ENCODE measurements at regions not wholly inside any gene's neighbourhood (a gene's known extent, or its start where the extent isn't known, plus 50 kb on each side); places are given as distances from the start of the nearest gene placed in this dataset.

GRCh38 chr10:31618541-31619291 is 299.7 kb downstream of the ZEB1 start:
- CTCF ChIA-PET = no interaction called here

GRCh38 chr10:31617757-31618156 is 298.7 kb downstream of the ZEB1 start:
- DNase-seq (ENCODE audit: low read depth, low spot score) = no peak
- ChIA-PET CTCF (no interaction called here), POLR2A (no interaction called here)
- H3K27ac ChIP-seq (ENCODE audit: low read depth, low read length) = no peak overlapping the region
- no peak overlapping the region for H3K4me3 ChIP-seq (ENCODE audit: low read depth, low read length)
- H3K9me3 ChIP-seq (ENCODE audit: control insufficient read depth, insufficient read depth, low read length) = no peaks in the 10 kb centered on the region; the same call in 1 of the 2 replicates
- H3K27me3 ChIP-seq (ENCODE audit: control insufficient read depth, insufficient read depth, low read length) = no peaks in the 10 kb centered on the region
- TF ChIP-seq CTCF (IDR thresholded peaks at IDR 0.05; ENCODE audit: low read depth, low read length) = no peak

More at GRCh38 chr10:31618541-31619291, 299.7 kb downstream of the ZEB1 start:
- Histone ChIP-seq H3K27ac (ENCODE audit: low read depth, low read length) (no peak overlapping the region), H3K4me3 (ENCODE audit: low read depth, low read length) (no peak overlapping the region), H3K9me3 (ENCODE audit: control insufficient read depth, insufficient read depth, low read length) (no peaks in the 10 kb centered on the region; the same call in 1 of the 2 replicates), H3K27me3 (ENCODE audit: control insufficient read depth, insufficient read depth, low read length) (no peaks in the 10 kb centered on the region)
- POLR2A ChIA-PET = no interaction called here
- TF ChIP-seq CTCF (IDR thresholded peaks at IDR 0.05; ENCODE audit: low read depth, low read length) = no peak
- DNase-seq (ENCODE audit: low read depth, low spot score) = no peak

GRCh38 chr10:31617133-31617532 is 298.1 kb downstream of the ZEB1 start:
- Histone ChIP-seq H3K27me3 (ENCODE audit: control insufficient read depth, insufficient read depth, low read length) (no peaks in the 10 kb centered on the region), H3K4me3 (ENCODE audit: low read depth, low read length) (no peak overlapping the region), H3K9me3 (ENCODE audit: control insufficient read depth, insufficient read depth, low read length) (no peaks in the 10 kb centered on the region; the same call in 1 of the 2 replicates), H3K27ac (ENCODE audit: low read depth, low read length) (no peak overlapping the region)
- TF ChIP-seq CTCF (IDR thresholded peaks at IDR 0.05; ENCODE audit: low read depth, low read length) = no peak
- ChIA-PET CTCF (interaction anchor here (0.6 kb wide), 1 partner anchor 978 kb away, joined by 3 read pairs; no protein-coding TSS in a partner anchor), POLR2A (no interaction called here)
- DNase-seq (ENCODE audit: low read depth, low spot score) = no peak

GRCh38 chr10:31615129-31615528 is 296.1 kb downstream of the ZEB1 start:
- DNase-seq (ENCODE audit: low read depth, low spot score) = no peak
- ChIA-PET POLR2A (no interaction called here), CTCF (no interaction called here)
- Histone ChIP-seq H3K27me3 (ENCODE audit: control insufficient read depth, insufficient read depth, low read length) (no peaks in the 10 kb centered on the region), H3K9me3 (ENCODE audit: control insufficient read depth, insufficient read depth, low read length) (no peaks in the 10 kb centered on the region; the same call in 1 of the 2 replicates), H3K4me3 (ENCODE audit: low read depth, low read length) (no peak overlapping the region), H3K27ac (ENCODE audit: low read depth, low read length) (no peak overlapping the region)
- TF ChIP-seq CTCF (IDR thresholded peaks at IDR 0.05; ENCODE audit: low read depth, low read length) = no peak

GRCh38 chr10:31614611-31615010 is 295.6 kb downstream of the ZEB1 start:
- Histone ChIP-seq H3K4me3 (ENCODE audit: low read depth, low read length) (no peak overlapping the region), H3K27me3 (ENCODE audit: control insufficient read depth, insufficient read depth, low read length) (no peaks in the 10 kb centered on the region), H3K9me3 (ENCODE audit: control insufficient read depth, insufficient read depth, low read length) (no peaks in the 10 kb centered on the region; the same call in 1 of the 2 replicates), H3K27ac (ENCODE audit: low read depth, low read length) (no peak overlapping the region)
- CTCF ChIA-PET = no interaction called here
- POLR2A ChIA-PET = no interaction called here
- no peak for TF ChIP-seq CTCF (IDR thresholded peaks at IDR 0.05; ENCODE audit: low read depth, low read length)
- DNase-seq (ENCODE audit: low read depth, low spot score) = no peak
